ENCODE measurements at regions not wholly inside any gene's neighbourhood (a gene's known extent, or its start where the extent isn't known, plus 50 kb on each side); places are given as distances from the start of the nearest gene placed in this dataset.

DNA sequence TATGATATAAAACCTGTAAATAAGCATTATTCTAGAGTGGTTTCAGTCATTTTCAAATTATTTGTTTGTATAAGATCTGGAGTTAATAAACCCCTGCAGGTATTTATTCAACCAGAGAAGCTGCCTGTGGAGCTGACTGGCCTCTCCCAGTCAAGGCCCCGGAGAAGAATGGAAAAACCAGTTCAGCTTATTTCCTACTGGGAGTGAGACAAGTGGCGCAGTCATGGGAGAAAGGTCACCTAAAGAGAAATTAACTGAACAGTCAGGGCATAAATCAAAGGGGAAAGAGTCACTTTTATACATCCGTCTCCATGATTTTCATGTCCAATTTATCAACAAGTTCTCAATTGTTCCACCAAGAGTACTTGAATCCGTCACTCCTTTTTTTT, 240.9 kb downstream of the RNF152 start:
- TF ChIP-seq, protein P1, sequence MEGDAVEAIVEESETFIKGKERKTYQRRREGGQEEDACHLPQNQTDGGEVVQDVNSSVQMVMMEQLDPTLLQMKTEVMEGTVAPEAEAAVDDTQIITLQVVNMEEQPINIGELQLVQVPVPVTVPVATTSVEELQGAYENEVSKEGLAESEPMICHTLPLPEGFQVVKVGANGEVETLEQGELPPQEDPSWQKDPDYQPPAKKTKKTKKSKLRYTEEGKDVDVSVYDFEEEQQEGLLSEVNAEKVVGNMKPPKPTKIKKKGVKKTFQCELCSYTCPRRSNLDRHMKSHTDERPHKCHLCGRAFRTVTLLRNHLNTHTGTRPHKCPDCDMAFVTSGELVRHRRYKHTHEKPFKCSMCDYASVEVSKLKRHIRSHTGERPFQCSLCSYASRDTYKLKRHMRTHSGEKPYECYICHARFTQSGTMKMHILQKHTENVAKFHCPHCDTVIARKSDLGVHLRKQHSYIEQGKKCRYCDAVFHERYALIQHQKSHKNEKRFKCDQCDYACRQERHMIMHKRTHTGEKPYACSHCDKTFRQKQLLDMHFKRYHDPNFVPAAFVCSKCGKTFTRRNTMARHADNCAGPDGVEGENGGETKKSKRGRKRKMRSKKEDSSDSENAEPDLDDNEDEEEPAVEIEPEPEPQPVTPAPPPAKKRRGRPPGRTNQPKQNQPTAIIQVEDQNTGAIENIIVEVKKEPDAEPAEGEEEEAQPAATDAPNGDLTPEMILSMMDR (conservative IDR thresholded peaks at IDR 0.05): no peak
- no peak for TF ChIP-seq ZFX (IDR thresholded peaks at IDR 0.05)

Data from C4-2B (cell line).